GM18499 (cell line): ENCODE measurements at regions not wholly inside any gene's neighbourhood (a gene's known extent, or its start where the extent isn't known, plus 50 kb on each side); places are given as distances from the start of the nearest gene placed in this dataset.

Experiments used
- ATAC-seq: cut with Tn5 transposase; IDR thresholded peaks from one replicate; pipeline ENCODE4 v1.9.1; 2021; ENCODE audit warnings: moderate number of reproducible peaks; ENCODE audit not compliant: insufficient read depth, unreplicated experiment

DNA sequence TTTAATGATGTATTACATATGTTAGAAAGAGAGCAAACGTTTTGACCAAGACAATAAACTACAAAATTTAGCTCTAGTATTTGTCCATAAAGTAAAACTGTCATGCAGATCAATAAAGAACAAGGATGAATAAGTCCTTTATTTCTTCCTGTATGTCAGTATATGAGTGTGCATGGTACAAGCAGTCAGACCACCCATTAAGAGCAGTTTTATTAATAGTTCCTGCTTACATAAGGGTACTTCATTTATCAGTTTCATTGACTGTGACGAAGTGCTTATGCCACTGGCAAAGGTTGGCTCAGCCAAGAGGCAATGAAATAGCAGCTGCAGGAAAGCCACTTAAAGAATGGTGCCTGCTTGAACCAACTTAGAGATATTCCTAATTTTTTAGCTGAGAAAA lies 913.0 kb upstream of the CNTN5 start:
- ATAC-seq, result no peak

DNA sequence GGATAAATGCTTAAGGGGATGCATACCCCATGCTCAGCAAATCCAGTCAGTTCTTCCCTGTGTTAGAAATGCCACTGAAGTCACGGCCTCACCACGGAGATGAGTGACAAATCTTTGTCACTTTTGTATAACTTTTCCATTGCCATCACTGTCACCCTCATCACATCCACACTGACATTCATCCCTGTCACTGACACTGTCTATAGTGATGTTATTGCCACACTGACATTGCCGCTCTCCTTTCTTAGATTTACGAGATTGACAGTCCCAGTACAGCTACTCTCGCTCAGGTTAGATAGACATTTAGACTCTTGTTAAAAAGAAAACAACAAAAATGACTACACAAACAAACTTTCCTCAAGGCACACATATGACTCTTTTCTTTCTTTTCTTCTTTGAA lies 910.7 kb upstream of the CNTN5 start:
- ATAC-seq, result no peak

DNA sequence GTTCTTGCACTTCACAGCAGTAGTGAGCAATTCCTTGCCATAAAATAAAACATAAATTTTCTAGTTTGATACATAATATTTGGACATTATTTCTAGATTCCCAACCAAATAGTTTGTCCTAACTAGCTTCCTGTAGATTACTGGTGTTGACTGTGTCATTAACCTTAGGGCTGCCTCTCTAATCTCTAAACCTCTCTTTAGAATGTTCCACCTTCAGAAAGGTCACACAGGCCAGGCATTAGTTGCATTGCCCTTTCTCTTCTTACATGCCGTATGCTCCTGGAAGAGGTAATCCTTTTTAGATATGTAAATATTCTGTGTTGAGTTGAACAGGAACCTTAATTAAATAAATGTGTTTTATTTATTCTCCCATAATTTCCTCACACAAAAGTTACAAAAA lies 904.9 kb upstream of the CNTN5 start:
- ATAC-seq, result no peak

DNA sequence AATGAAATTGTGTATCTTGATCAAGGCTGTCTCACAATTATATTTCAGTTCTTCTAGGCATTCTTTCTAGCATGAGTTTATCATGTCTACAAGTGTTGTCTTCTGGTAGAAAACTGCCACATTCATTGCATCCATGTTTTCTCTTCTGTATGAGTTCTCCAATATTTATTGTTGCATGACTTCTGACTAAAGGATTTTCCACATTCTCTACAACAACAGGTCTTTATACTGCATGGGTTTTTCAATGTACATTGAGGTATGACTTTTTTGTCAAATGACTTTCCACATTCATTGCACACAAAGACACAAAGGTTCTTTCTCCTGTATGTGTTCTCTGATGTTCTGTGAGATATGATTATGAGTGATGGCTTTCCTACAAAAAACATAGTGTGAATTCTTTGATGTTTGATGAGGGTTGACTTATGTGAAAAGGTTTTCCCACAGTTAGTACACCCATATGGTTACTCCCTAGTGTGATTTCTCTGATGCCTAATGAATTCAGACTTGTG lies 890.6 kb upstream of the CNTN5 start:
- ATAC-seq, result no peak

DNA sequence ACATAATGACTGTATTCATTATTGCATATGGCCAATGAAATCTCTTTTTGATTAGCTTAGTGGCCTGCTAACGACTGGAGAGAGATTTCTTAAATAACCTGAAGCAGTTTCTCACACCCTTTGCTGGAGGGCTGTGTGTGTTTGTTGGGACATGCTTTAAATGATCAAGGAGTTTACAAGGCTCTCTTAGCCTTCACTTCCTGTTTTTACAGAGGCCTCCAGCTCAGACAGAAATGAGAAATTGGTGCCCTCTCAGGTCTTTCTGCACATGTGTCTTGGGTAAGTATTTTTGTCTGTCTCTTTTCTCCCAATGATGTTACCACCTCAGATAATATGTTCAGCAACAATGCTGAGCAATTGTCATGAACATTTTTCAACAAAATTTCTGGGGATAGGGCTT lies 884.4 kb upstream of the CNTN5 start:
- ATAC-seq, result no peak

DNA sequence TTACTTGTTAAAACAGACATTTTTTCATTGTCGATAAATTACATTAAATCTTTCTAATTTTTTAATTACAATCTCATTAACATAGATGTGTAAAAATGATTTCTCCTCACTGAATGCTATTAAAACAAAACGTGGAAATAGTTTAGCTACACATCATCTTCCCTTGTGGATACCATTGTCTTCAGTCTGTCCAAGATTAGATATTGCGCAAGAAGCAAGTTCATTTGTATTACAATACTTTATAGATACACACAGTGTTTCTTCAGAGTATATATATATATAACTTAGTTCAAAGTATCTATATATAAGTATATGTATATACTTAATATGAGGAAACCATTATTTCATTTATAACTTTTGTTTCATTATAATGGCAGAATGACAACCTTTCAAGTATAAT lies 883.3 kb upstream of the CNTN5 start:
- ATAC-seq, result no peak

DNA sequence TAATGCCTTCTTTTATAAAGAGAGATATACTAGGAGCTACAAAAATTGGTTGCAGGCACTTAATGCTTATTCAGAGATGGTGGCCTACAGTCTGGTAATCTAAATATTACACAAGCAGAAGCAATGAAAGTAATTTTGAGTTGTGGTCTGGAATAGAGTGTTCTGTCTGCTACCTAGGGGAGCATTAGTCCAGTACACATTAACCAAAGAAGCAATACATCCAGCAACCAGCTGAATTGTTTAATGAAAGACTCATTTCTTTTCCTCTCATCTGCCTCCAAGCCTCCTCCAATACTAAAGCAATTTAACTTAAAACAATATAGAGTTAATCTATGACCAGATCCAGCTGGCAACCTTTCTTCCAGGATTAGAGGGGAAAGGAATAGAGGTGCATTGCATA lies 877.1 kb upstream of the CNTN5 start:
- no peak for ATAC-seq

DNA sequence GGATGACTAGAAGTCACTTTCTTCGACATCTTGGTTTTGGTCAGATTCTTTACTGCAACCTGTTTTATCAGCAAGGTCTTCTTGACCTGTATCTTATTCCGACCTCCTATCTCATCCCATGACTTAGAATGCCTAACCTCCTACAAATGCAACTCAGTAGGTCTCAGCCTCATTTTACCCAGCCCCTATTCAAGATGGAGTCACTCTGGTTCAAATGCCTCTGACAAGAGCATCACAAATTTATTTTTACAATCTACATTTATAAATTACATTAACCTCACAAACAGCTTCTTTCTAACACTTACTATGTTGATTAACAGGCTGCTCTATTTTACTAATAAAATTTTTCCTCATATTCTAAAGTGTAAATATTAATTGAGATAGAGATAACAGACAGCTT lies 867.0 kb upstream of the CNTN5 start:
- ATAC-seq, result no peak

DNA sequence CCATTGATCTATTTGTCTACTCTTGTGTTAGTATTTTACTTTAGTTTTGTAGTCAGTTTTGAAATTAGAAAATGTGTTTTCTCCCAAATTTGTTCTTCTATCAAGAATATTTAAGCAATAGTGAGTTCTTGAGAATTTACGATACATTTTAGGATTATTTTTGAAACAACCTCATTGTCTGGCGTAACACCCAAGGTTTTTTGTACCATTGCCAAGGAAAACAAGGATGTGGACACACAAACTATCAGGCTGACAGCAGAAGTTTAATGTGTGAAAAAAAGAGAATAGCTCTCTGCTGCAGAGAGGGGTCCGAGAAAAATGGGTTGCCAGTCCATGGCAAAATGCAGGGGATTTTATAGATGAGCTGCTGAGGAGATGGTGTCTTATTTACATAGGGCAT lies 865.1 kb upstream of the CNTN5 start:
- no peak for ATAC-seq

DNA sequence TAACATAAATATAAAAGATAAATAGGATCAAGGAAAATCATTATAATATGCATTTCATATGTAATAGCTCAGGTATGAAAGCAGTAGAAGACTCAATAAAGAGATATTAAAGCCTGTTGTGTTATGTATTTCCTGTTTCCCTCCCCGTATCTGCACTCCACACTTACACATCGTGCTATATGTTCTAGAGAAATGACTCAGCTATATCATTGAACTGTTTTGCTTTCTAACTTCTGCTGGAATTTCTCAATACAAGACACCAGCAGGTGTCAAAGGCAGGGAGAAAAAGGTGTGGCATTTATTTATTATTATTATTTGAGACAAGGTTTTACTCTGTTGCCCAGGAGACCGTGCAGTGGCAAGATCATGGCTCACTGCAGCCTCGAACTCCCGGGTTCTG lies 842.8 kb upstream of the CNTN5 start:
- no peak for ATAC-seq

DNA sequence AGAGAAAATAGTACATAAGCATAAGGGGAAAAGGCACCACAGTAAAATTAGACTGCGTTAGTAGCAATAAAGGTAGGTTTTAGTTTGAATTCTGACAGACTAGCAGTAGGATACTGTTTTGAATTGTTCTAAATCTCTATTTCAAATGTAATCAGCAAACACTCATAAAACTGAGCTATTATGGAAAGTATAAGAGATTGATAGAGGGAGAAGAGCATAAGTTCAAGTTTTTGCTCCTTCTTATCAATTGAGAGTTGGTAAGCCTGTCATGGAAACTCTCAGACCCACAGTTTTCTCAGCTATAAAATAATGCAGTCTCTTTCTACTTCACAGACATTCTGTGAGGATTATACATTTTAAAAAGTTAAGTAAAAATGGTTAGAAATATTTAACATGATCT lies 840.2 kb upstream of the CNTN5 start:
- ATAC-seq, result no peak

DNA sequence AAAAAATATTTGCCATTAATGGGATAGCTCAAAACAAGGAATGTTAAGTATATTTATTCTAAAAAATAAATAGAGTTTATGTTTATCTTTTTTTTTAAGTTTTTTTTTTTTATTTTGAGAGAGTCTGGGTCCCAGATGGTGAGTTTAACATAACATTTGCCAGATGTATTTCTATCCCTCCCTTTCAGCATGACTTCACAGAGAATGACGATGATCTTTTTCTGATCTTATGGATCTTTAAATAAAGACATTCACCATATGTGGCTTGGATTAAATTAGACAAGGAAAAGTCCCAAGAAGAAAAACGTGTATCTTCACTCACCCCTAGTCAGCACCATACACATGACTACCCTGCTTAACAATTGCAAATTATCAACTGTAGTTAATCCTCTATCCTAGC lies 839.8 kb upstream of the CNTN5 start:
- no peak for ATAC-seq

DNA sequence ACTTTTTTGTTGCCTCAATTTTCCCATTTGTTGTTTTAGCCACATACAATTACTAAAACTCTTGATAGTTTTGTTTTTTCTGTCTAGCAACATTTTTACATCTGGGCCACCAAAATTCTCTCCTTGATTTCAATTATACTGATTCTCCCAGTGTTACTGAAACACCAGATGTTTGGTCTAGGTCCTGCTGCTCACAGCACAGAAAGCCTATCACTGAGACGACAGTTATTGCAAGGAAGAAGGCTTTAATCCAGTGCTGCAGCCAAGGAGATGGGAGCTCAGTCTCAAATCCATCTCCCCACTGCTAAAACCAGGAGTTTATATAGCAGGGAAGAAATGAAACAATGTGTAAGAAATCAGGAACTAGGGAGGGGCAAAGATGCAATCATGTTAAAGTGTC lies 837.7 kb upstream of the CNTN5 start:
- ATAC-seq, result no peak

DNA sequence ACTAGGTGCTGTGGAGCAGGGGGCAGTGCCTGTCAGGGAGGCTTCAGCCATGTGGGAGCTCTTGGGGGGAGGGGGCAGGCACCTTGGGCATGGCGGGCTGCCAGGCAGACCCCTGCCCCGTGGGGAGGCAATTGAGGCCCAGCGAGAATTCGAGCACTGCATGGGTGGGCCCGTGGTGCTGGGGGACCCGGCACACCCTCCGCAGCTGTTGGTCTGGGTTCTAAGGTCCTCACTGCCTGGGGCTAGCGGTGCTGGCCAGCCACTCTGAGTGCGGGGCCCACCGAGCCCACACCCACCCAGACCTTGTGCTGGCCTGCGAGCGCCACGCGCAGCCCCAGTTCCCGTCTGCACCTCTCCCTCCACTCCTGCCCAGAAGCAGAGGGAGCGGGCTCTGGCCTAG lies 835.5 kb upstream of the CNTN5 start:
- no peak for ATAC-seq

DNA sequence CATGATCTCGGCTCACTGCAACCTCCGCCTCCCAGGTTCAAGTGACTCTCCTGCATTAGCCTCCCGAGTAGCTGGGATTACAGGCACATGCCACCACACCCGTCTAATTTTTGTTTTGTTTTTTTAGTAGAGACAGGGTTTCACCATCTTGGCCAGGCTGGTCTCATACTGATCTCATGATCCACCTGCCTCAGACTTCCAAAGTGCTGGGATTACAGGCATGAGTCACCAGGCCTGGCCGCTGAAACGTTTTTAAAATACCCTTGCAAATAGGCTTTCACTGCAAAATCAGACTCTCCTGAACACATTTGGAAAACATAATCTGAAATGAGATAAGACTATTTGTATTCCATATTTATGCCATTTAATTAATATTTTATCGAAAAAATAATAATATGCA lies 826.1 kb upstream of the CNTN5 start:
- no peak for ATAC-seq

DNA sequence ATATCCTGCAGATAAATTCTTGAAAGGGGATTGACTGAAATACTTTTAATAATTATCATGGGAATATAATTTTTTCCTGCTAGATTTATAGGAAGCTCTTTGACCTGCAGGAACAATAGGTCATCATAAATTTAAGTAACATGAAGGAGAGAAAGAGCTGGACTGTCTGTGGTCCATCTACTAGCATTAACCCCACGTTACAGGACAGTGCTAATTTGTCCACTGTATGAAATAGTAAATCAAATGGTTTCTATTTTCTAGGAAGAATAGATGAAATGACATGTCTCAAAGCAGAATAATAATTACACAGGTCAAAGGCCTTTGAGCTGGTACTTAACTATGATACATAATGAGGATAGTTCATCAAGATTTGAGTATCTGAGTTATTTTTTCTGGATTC lies 825.4 kb upstream of the CNTN5 start:
- ATAC-seq, result no peak

DNA sequence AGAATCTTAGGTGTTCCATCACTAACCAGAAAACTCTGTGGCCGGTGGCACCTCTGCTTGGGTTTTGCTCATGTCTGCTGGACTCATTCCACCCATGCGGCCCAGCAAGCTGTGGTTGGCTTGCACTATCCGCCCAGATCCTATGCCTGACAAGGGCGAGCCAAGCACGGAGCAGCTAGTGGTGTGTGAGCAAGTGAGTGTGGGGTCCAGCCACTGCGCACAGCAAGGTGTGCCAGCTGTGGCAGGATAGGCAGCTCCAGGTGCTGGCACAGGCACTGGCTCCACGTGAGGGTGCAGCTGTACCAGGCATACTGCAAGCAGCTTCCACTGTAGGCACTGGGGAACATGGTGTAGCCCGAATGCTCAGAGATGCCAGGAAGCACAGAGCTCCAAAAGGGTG lies 813.7 kb upstream of the CNTN5 start:
- no peak for ATAC-seq

DNA sequence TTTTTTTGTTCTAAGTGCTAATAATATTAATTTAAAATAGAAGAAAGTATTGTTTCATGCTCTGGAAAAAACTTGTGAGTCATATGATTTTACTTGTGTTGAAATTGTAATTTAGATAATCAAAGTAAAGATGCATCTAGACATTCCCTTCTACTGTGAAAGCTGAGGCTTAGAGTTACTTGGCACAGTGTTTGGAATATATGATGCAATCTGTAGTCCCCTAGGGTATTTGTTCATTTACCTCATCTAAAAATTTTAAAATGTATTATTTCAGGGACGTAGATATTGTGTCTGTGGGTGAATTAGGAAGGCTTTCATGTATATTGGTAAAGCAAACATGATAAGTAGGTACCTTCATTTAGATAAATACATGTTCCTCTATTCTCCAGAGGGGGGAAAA lies 793.5 kb upstream of the CNTN5 start:
- no peak for ATAC-seq

DNA sequence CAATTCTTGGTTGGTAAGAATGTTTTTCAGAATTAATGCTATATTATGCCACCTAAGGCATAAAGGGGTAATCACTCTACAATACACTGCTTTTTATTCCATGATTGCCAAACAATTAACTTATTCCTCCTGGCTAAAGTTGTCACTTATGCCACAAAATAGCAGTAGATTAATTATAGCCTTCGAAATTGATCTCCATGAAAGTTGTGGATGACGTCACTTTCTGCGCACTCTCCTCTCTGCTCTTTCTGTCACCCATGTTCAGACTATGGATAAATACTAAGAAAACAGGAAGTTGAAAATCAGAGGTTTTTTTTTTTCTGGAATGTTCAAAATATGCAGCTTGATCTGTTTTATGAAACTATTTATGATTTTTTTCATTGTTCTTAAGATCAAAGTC lies 790.1 kb upstream of the CNTN5 start:
- no peak for ATAC-seq

DNA sequence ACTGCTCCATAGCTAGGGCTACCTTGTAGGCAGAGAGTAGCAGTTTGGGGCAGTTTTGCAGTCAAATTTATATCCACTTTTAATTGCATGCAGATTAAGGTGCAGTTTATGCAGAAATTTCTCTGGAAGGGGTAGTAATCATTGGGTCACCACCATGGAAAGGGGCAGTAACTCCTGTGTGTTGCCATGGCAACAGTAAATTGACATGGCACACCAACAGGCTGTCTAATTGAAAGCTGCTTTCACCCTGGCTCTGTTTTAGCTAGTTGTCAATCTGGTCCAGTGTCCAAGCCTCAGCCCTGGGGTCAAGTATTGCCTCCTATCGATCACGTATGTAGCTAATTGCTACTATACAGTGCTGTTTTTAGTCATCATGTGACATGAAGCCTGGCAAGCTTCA lies 786.1 kb upstream of the CNTN5 start:
- ATAC-seq, result no peak

DNA sequence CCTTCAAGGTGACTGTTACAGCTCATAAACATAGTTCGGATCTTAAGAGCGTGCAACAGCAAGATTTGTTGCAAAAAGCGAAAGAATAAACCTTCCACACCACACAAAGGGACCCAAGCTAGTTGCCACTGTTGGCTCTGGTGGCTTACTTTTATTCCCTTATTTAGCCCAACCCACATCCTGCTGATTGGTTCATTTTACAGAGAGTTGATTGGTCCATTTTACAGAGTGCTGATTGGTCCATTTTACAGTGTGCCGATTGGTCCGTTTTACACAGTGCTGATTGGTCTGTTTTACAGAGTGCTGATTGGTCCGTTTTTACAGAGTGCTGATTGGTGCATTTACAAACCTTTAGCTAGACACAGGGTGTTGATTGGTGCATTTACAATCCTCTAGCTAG lies 776.9 kb upstream of the CNTN5 start:
- no peak for ATAC-seq

DNA sequence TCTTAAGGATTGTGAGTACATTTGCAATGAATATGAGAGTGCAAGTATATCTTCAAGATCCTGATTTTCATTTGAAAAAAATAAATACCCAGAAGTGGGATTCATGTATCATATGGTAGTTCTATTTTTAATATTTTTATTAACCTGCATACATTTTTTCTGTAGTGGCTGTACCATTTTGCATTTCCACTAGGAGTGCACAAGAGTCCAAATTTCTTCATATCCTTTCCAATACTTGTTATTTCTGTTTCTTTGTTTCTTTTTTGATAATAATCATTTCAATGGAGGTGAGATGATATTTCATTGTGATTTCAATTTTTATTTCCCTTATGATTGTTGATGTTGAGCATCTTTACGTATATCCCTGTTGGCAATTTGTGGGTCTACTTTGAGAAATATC lies 759.8 kb upstream of the CNTN5 start:
- no peak for ATAC-seq

DNA sequence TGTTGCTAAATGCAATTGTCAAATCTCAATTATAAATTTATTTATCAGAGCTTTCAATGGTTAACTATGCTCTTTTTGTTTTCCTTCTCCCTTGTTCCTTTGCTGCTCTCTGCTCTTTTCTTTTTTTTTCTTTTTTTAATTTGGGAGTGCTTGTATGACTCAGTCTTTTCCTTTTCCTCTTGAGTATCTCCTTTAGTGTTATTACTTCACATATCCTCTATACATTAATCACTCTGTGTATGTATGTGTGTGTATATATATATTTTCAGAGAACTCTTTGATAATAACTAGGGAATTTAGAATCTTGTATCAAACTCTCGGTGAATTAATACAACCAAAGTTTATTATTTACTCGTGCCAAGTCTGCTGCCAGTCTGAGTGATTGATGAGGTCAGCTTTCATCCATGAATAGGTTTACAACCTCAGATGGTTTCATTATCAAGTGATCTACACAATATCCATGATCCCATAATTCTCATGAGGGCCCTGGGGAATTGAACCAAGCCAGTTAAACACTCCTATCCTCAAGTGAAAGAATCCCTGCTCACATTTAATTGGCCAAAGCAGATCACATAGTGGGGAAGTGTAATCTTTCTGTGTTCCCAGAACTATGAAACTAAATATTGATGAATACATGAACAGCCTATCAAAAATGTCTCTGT lies 743.4 kb upstream of the CNTN5 start:
- ATAC-seq, result no peak
